ENCODE measurements at regions not wholly inside any gene's neighbourhood (a gene's known extent, or its start where the extent isn't known, plus 50 kb on each side); places are given as distances from the start of the nearest gene placed in this dataset.

DNA sequence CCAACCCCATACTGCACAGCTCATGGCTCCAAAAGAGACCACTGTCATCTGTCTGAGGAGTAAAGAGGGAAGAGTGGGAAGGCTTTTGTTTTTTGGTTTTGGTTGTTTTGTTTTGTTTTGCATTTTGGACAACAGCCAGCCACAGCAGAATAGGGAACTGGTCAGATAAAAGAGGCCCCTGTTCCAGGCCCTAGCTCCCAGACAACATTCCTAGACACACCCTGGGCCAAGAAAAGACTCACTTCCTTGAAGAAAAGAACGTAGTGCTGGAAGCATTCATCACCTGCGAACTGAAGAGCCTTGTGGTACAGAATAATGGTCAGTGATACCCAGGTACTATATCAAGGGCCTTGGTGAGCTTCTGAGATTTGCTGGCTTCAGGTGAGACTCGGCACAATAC, 619.4 kb upstream of the SPANXN1 start:
- TF ChIP-seq, protein P1, sequence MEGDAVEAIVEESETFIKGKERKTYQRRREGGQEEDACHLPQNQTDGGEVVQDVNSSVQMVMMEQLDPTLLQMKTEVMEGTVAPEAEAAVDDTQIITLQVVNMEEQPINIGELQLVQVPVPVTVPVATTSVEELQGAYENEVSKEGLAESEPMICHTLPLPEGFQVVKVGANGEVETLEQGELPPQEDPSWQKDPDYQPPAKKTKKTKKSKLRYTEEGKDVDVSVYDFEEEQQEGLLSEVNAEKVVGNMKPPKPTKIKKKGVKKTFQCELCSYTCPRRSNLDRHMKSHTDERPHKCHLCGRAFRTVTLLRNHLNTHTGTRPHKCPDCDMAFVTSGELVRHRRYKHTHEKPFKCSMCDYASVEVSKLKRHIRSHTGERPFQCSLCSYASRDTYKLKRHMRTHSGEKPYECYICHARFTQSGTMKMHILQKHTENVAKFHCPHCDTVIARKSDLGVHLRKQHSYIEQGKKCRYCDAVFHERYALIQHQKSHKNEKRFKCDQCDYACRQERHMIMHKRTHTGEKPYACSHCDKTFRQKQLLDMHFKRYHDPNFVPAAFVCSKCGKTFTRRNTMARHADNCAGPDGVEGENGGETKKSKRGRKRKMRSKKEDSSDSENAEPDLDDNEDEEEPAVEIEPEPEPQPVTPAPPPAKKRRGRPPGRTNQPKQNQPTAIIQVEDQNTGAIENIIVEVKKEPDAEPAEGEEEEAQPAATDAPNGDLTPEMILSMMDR (IDR thresholded peaks at IDR 0.05), result no peak
- TF ChIP-seq EP300 (IDR thresholded peaks at IDR 0.05) (no peak), POLR2A (IDR thresholded peaks at IDR 0.05) (no peak)

All from ovary (tissue), 3 donors.